ENCODE measurements at regions not wholly inside any gene's neighbourhood (a gene's known extent, or its start where the extent isn't known, plus 50 kb on each side); places are given as distances from the start of the nearest gene placed in this dataset.

GRCh38 chr1:102498929-102499328 lies 502.2 kb upstream of the OLFM3 start:
- no peaks in the 10 kb centered on the region for H3K36me3 ChIP-seq (ENCODE audit: control insufficient read depth in 2 of 2, insufficient read depth in 2 of 2, low read length in 1 of 2)
- FAIRE-seq (no peak), DNase-seq (ENCODE audit: low read depth, low spot score) (no peak), ATAC-seq (no peak)
- H3K27me3 ChIP-seq (replicated peaks in 1 of 2; ENCODE audit: control insufficient read depth in 2 of 2, insufficient read depth in 2 of 2, low read length in 1 of 2), result no peaks in the 10 kb centered on the region
- ChIA-PET CTCF (no interaction called here), SMC1A (ENCODE audit: uncharacterized antibody, unreplicated experiment) (no interaction called here), RAD21 (ENCODE audit: unreplicated experiment) (no interaction called here), POLR2A (interaction anchor here (0.6 kb wide), 1 partner anchor 1009 kb away, joined by 5 read pairs; no protein-coding TSS in a partner anchor)
- BruUV-seq (replicated peaks), result no TSS peak
- no peaks in the 10 kb centered on the region for H3K9me3 ChIP-seq (replicated peaks; ENCODE audit: control insufficient read depth, insufficient read depth, low read length)
- TF ChIP-seq RUNX3 (IDR thresholded peaks at IDR 0.05; ENCODE audit: low read length) (no peak), LARP7 (IDR thresholded peaks at IDR 0.05) (no peak), IKZF1 (conservative IDR thresholded peaks at IDR 0.05) (no peak), BRCA1 (IDR thresholded peaks at IDR 0.05; ENCODE audit: low read depth, low read length) (no peak), CBX3 (IDR thresholded peaks at IDR 0.05; ENCODE audit: borderline replicate concordance, low read depth) (no peak), NKRF (conservative IDR thresholded peaks at IDR 0.05) (no peak), HDAC6 (IDR thresholded peaks at IDR 0.05; ENCODE audit: unreplicated experiment) (no peak), ZSCAN29 (IDR thresholded peaks at IDR 0.05) (no peak), CHD2 (IDR thresholded peaks at IDR 0.05; ENCODE audit: borderline replicate concordance, low read depth, low read length) (no peak), MEF2B (IDR thresholded peaks at IDR 0.05; ENCODE audit: partially characterized antibody, poor library complexity, severe bottlenecking) (no peak), YY1 (IDR thresholded peaks at IDR 0.05; ENCODE audit: low read depth, low read length) (no peak)
- TF ChIP-seq, protein P1, sequence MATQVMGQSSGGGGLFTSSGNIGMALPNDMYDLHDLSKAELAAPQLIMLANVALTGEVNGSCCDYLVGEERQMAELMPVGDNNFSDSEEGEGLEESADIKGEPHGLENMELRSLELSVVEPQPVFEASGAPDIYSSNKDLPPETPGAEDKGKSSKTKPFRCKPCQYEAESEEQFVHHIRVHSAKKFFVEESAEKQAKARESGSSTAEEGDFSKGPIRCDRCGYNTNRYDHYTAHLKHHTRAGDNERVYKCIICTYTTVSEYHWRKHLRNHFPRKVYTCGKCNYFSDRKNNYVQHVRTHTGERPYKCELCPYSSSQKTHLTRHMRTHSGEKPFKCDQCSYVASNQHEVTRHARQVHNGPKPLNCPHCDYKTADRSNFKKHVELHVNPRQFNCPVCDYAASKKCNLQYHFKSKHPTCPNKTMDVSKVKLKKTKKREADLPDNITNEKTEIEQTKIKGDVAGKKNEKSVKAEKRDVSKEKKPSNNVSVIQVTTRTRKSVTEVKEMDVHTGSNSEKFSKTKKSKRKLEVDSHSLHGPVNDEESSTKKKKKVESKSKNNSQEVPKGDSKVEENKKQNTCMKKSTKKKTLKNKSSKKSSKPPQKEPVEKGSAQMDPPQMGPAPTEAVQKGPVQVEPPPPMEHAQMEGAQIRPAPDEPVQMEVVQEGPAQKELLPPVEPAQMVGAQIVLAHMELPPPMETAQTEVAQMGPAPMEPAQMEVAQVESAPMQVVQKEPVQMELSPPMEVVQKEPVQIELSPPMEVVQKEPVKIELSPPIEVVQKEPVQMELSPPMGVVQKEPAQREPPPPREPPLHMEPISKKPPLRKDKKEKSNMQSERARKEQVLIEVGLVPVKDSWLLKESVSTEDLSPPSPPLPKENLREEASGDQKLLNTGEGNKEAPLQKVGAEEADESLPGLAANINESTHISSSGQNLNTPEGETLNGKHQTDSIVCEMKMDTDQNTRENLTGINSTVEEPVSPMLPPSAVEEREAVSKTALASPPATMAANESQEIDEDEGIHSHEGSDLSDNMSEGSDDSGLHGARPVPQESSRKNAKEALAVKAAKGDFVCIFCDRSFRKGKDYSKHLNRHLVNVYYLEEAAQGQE (IDR thresholded peaks at IDR 0.05; ENCODE audit: low read depth, low read length), result no peak
- TF ChIP-seq, protein P2, sequence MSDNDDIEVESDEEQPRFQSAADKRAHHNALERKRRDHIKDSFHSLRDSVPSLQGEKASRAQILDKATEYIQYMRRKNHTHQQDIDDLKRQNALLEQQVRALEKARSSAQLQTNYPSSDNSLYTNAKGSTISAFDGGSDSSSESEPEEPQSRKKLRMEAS (IDR thresholded peaks at IDR 0.05; ENCODE audit: low read depth, low read length), result no peak
- TF ChIP-seq, protein P3, sequence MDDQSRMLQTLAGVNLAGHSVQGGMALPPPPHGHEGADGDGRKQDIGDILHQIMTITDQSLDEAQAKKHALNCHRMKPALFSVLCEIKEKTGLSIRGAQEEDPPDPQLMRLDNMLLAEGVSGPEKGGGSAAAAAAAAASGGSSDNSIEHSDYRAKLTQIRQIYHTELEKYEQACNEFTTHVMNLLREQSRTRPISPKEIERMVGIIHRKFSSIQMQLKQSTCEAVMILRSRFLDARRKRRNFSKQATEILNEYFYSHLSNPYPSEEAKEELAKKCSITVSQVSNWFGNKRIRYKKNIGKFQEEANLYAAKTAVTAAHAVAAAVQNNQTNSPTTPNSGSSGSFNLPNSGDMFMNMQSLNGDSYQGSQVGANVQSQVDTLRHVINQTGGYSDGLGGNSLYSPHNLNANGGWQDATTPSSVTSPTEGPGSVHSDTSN (IDR thresholded peaks at IDR 0.05; ENCODE audit: insufficient replicate concordance, low read depth, low read length), result no peak
- TF ChIP-seq, protein P4, sequence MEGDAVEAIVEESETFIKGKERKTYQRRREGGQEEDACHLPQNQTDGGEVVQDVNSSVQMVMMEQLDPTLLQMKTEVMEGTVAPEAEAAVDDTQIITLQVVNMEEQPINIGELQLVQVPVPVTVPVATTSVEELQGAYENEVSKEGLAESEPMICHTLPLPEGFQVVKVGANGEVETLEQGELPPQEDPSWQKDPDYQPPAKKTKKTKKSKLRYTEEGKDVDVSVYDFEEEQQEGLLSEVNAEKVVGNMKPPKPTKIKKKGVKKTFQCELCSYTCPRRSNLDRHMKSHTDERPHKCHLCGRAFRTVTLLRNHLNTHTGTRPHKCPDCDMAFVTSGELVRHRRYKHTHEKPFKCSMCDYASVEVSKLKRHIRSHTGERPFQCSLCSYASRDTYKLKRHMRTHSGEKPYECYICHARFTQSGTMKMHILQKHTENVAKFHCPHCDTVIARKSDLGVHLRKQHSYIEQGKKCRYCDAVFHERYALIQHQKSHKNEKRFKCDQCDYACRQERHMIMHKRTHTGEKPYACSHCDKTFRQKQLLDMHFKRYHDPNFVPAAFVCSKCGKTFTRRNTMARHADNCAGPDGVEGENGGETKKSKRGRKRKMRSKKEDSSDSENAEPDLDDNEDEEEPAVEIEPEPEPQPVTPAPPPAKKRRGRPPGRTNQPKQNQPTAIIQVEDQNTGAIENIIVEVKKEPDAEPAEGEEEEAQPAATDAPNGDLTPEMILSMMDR (IDR thresholded peaks at IDR 0.05 in 2 of 3, conservative IDR thresholded peaks at IDR 0.05 in 1 of 3; ENCODE audit: control insufficient read depth in 2 of 3, extremely low read depth in 1 of 3, insufficient read depth in 1 of 3, low read depth in 3 of 3, low read length in 3 of 3), result no peak
- no peak overlapping the region for H3K4me2 ChIP-seq (ENCODE audit: control insufficient read depth, insufficient read depth)
- H3K9ac ChIP-seq (ENCODE audit: control insufficient read depth, insufficient read depth, low read length), result no peak overlapping the region
- H3K4me1 ChIP-seq (ENCODE audit: control insufficient read depth, insufficient read depth, low read length), result no peaks in the 10 kb centered on the region
- intact Hi-C loops (cut with micrococcal nuclease; ENCODE audit: unreplicated experiment) (no loop called here), in situ Hi-C loops (cut with MboI) (no loop called here)
- H3K27ac ChIP-seq (ENCODE audit: control insufficient read depth, insufficient read depth), result no peak overlapping the region
- WGBS (ENCODE audit: insufficient coverage, insufficient replicate concordance, low lambda C conversion rate, missing lambda C conversion rate), result 0% methylated on average over 2 of the region's 2 CpGs
- H4K20me1 ChIP-seq (ENCODE audit: control insufficient read depth, insufficient read depth), result no peaks in the 10 kb centered on the region
- H3K4me3 ChIP-seq, result no peak overlapping the region
- no peaks in the 10 kb centered on the region for H3K79me2 ChIP-seq (ENCODE audit: control insufficient read depth, insufficient read depth, low read length)
- H2AFZ ChIP-seq (ENCODE audit: control insufficient read depth, low read depth, low read length), result no peak overlapping the region
